HuH-7 (cell line): ENCODE measurements at regions not wholly inside any gene's neighbourhood (a gene's known extent, or its start where the extent isn't known, plus 50 kb on each side); places are given as distances from the start of the nearest gene placed in this dataset.
"Not testable (repeated sequence)": the region's sequence is repeated elsewhere in the genome, so short reads cannot be mapped to it uniquely, and the experiment has no call there.

Source experiments
- DNase-seq: peaks from one replicate; pipeline ENCODE4 v3.0.0; 2011; ENCODE audit warnings: low spot score

DNA sequence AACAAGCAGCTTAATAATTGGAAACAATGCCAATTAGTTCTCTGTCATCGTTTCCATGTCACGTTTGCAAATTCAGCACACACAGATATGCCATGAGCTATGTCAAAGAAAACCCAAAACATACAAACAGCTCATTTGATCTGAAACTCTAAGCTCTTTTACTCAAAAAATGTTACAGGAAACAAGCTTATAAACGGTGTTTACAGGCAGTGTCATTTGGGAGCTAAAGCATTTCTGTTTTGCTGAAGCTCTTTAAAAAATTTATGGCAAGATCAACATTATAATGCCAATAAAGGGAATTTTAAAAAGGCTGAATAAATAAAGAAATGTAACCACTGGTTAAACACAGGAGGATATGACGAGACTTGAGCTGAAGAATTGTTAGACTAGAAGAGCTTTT, 94.0 kb upstream of the HS3ST2 start:
- DNase-seq = no peak

DNA sequence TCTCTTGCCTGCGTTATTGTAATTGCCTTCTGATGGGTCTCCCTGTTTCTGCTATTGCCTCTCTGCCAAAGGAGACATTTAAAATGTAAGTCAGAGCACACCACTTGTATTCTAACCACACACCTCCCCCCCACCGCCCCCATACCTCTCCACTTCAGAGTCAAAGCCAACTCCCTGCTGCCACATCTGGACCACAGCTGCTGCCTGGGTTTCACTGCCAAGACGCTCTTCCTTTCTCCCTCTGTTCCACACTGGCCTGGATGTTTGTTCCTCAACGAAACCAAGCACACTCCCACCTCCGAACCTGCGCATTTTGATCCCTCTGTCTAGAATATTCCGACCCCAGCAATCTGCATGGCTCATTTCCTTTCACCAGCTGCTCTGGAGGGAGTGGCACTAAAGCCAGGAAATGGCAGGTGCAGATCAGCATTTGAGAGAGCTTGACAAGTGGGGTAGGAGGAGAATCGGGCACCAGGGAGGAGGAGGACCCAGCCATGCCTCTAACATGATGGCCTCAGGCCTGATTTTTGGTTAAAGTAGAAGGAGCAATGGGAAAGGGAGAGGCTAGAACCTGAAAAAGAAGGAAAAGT, 92.4 kb upstream of the HS3ST2 start:
- DNase-seq = no peak

DNA sequence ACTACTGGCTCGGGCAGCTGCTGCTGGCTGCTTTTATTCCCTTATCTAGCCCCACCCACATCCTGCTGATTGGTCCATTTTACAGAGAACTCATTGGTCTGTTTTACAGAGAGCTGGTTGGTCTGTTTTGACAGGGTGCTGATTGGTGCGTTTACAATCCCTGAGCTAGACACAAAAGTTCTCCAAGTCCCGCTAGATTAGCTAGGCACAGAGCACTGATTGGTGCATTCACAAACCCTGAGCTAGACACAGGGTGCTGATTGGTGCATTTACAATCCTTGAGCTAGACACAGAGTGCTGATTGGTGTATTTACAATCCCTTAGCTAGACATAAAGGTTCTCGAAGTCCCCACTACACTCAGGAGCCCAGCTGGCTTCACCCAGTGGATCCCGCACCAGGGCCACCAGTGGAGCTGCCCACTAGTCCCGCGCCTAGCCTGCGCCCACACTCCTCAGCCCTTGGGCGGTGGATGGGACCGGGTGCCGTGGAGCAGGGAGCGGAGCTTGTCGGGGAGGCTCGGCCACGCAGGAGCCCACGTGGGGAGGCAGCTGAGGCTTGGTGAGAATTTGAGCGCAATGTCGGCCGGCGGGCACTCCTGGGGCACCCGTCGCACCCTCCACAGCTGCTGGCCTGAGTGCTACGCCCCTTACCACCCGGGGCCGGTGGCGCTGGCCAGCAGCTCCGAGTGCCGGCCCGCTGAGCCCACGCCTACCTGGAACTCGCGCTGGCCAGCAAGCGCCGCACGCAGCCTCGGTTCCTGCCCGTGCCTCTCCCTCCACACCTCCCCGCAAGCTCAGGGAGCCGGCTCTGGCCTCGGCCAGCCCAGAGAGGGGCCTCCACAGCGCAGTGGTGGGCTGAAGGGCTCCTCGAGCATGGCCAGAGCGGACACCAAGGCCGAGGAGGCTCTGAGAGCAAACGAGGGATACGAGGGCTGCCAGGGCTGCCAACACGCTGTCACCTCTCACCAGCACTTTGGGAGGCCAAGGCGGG, 91.1 kb upstream of the HS3ST2 start:
- DNase-seq = not testable (repeated sequence)

GRCh38 chr16:22726868-22727267, 87.1 kb upstream of the HS3ST2 start:
- DNase-seq = no peak

DNA sequence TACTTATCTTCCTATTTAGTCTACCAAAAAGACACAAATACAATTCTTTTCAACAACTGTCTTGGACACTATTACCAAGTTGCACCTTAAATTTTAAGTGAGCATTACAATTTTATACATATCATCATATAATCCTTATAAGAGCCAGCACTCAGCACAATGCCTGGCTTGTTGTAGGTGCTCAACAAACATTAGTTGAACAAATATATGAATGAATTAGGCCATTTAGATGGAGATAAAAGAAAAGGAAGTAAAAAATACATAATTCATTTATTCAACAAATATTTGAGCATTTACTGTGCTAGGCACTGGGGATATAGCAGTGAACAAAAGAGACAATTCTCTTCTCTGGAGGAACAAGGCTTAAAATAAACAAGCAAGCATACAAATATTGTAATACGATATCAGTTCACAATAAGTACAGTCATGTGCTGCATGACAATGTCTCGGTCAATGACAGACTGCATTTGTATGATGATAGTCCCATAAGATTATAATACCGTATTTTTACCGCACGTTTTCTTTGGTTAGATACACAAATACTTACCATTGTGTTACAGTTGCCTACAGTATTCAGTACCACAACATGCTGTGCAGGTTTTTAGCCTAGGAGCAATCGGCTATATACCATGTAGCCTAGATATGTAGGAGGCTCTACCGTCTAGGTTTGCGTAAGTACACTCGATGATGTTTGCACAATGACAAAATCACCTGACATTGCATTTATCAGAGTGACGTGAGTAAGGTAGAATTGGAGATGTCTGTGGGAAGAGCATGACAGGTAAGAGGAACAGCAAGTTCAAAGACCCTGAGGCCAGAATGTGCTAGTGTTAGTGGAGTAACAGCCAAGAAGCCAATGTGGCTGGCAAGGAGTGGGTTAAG, 86.4 kb upstream of the HS3ST2 start:
- no peak for DNase-seq

- DNase-seq = no peak
Observed at GRCh38 chr16:22728167-22728836, 85.7 kb upstream of the HS3ST2 start.

GRCh38 chr16:22732400-22732799, 81.6 kb upstream of the HS3ST2 start:
- no peak for DNase-seq

DNA sequence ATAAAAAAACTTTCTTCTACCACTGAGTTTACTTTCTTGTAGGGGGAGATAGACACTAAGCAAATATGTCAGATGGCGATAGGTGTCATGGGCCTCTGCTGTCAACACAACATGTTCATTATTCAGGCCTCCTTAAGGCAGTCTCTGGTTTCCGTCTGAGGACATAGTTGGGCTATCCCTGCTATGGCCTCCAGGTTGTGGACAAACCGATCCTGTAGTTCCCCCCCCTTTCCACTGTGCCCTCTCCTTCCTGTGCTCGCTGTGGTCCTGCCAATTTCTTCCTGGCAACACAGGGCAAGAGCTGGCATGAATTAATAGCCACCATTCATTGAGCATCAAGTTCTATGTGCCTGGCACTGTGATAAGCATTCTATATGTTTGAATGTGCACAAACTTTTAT, 81.0 kb upstream of the HS3ST2 start:
- no peak for DNase-seq

DNA sequence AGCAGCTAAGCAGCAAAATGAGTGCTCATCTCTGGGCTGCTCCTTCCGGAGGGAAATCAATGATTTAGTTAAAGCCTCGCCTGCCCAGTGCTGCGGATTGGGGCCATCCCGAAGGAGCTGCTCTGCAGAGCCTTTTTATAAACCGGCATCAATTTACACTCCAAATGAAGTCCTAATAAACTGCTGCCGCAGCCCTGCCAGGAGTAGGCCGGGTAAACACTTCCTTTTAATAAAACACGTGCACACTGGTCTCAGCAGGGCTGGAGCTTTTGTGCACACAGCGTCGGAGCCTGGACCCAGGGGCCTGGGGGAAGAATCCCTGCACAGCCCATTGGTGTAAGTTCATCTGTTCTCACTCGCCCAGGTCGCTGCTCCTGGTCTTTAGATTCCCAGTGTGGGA, 79.6 kb upstream of the HS3ST2 start:
- no peak for DNase-seq

DNA sequence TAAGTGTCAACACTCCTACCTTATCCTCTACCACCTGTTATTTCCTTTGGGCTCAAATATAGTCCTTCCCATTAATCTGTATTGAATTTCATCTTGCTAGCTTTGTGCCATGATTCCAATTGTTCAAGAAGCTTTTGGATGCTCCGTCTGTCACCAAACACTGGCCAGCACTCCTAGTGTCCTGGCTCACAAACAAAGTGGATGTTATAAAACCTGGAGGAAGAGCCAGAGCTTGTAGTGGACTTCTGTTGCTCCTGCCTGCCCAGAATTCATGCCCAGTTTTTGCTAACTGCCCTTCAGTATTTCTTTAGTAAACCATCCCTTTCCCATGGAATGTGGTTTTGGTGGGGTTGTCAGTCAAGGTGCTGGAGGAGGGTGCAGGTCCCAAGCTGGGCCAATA, 77.2 kb upstream of the HS3ST2 start:
- DNase-seq = no peak

DNA sequence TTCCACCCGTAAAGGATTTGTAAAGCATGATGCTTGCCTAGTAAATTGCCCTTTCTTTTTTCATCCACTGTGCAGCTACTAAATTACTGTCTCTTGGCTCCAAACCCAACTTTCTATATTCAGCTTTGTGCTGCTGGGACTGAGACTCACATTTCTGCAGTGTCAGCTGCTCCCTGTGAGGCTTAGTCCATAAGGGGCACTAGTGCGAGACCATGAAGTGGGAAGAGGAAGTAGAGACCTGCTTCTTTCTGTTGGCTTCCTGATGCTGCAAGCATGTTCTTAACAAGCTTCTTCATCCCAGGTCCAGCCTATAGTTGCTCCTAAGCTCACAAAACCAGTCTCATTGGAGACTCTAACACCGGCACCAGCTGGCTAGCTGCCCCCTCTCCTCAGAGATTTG, 74.9 kb upstream of the HS3ST2 start:
- DNase-seq = no peak

- DNase-seq = no peak
Observed at GRCh38 chr16:22743401-22743800, 70.6 kb upstream of the HS3ST2 start.

DNA sequence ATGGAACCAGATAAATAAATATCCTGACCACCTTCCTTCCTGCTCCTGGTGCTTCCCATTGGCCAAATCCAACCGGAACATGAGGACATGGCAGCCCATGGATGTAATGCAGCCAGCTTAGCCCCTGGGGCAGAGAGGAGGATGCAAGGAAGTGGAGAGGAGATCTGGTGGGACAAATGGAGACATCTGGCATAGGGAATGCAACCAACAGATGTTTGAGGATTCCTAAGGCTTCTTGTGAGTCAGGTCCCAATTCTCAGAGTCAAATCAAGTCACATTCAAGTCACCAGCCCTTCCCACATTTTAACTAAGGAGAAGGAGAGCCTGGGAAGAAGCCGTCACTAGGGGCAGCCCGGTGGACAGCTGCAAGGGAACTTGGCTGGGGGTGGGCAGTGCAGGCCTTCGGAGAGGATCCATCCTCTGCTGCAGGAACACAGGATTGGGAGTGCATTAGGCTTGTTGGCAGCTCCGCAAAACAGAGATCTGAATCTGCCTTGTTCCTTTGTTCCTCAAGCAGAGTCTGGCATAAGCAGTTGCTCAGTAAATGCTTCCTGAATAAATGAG, 62.8 kb upstream of the HS3ST2 start:
- no peak for DNase-seq

- DNase-seq = no peak
Observed at GRCh38 chr16:22751685-22752084, 62.3 kb upstream of the HS3ST2 start.

DNA sequence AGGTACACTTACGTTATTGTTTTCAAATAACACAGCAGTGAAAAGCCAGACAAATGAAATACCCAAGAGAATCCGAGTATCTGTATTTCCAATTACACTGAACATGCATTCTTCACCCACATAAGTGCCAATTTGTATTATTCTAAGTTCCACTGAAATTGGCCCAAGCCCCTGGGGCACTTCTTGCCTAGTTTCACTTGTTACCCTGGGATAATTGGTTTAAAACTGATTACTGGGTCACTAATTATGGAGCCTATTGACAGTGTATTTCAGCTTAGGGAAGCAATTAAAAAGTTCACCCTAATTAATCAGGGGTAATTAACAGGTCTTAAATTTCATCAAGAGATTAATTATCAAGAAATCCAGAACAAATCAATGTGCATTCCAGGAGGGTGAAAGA, 60.5 kb upstream of the HS3ST2 start:
- no peak for DNase-seq

- DNase-seq = no peak
Observed at GRCh38 chr16:22754577-22754976, 59.4 kb upstream of the HS3ST2 start.

GRCh38 chr16:22757202-22757601, 56.8 kb upstream of the HS3ST2 start:
- no peak for DNase-seq

DNA sequence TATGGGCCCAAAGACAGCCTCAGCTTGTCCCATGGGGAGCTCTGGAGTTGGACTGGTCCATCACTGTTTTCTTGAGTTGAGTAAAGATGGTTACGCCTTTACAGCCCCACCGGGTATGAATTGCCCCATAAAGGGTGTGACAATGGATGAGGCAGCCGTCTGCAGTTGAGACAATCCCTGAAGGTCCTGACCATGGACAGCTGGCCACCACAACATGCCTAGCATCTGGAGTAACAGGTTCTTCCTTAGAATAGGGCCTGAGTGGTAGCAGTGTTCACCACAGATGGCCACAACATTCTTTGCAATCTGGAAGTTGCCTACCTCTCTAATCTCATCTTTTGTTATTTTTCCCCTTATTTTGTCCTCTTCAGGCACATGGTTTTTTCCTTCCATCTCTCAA, 51.5 kb upstream of the HS3ST2 start:
- DNase-seq = no peak

DNA sequence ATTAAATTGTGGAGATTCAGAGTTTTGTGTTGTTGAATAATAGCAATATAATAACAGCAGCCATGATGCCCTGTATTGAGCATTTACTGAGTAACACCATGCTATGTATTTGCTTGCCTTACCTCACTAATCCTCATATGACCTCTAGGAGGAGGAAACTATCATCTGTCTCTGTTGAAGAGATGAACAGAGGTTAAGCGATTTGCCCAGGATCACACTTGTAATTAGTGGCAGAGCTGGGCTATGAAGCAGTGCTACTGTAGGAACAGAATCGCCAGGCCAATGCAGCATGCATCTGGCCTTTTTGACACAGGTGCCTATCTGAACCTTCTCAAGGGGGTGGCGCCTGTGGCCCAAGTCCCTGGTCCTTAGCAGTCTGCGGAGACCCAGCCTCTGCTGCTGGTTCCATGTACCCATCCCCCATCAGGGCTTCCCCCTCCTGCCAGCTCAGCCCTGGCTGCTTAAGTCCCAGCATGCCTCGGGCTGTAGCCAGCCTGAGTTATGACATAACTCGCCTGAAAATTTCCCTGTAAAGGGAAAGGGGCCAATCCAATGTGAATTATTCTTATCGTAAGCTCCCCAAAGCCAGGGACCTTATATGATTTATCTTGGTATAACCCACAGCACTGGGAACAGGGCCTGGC, 50.4 kb upstream of the HS3ST2 start:
- DNase-seq = no peak
